ENCODE measurements at regions not wholly inside any gene's neighbourhood (a gene's known extent, or its start where the extent isn't known, plus 50 kb on each side); places are given as distances from the start of the nearest gene placed in this dataset.

GRCh38 chr14:98462908-98463307 is 809.1 kb downstream of the BCL11B start:
- TF ChIP-seq CTCF (IDR thresholded peaks at IDR 0.05; ENCODE audit: poor library complexity) (no peak), EZH2phosphoT487 (IDR thresholded peaks at IDR 0.05; ENCODE audit: low read depth, severe bottlenecking, unreplicated experiment) (no peak), EZH2 (IDR thresholded peaks at IDR 0.05; ENCODE audit: borderline replicate concordance) (no peak)
